ENCODE measurements at regions not wholly inside any gene's neighbourhood (a gene's known extent, or its start where the extent isn't known, plus 50 kb on each side); places are given as distances from the start of the nearest gene placed in this dataset.

GRCh38 chr3:146851665-146852064 is 246.5 kb upstream of the PLSCR5 start:
- no peaks in the 10 kb centered on the region for H3K9me3 ChIP-seq
- H3K27ac ChIP-seq, result no peak overlapping the region
- TF ChIP-seq, protein P1, sequence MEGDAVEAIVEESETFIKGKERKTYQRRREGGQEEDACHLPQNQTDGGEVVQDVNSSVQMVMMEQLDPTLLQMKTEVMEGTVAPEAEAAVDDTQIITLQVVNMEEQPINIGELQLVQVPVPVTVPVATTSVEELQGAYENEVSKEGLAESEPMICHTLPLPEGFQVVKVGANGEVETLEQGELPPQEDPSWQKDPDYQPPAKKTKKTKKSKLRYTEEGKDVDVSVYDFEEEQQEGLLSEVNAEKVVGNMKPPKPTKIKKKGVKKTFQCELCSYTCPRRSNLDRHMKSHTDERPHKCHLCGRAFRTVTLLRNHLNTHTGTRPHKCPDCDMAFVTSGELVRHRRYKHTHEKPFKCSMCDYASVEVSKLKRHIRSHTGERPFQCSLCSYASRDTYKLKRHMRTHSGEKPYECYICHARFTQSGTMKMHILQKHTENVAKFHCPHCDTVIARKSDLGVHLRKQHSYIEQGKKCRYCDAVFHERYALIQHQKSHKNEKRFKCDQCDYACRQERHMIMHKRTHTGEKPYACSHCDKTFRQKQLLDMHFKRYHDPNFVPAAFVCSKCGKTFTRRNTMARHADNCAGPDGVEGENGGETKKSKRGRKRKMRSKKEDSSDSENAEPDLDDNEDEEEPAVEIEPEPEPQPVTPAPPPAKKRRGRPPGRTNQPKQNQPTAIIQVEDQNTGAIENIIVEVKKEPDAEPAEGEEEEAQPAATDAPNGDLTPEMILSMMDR (IDR thresholded peaks at IDR 0.05), result no peak
- TF ChIP-seq EP300 (IDR thresholded peaks at IDR 0.05) (no peak), POLR2AphosphoS5 (IDR thresholded peaks at IDR 0.05) (no peak), POLR2A (IDR thresholded peaks at IDR 0.05) (no peak)
- H3K27me3 ChIP-seq, result no peaks in the 10 kb centered on the region
- no peak overlapping the region for H3K4me3 ChIP-seq
- ATAC-seq (ENCODE audit: low FRiP score in 2 of 2), result no peak
- H3K36me3 ChIP-seq, result no peaks in the 10 kb centered on the region
- WGBS, 2 donors, result 71 to 83% methylated on average over 2 of the region's 2 CpGs
- DNase-seq, result no peak
- H3K4me1 ChIP-seq, result no peaks in the 10 kb centered on the region

GRCh38 chr3:146845361-146845760 is 240.2 kb upstream of the PLSCR5 start:
- H3K27me3 ChIP-seq, result no peaks in the 10 kb centered on the region
- no peak for DNase-seq
- TF ChIP-seq EP300 (IDR thresholded peaks at IDR 0.05) (no peak), POLR2AphosphoS5 (IDR thresholded peaks at IDR 0.05) (no peak), POLR2A (IDR thresholded peaks at IDR 0.05) (no peak)
- TF ChIP-seq, protein P1 (IDR thresholded peaks at IDR 0.05), result no peak
- ATAC-seq (ENCODE audit: low FRiP score in 2 of 2), result no peak
- no peak overlapping the region for H3K27ac ChIP-seq
- H3K36me3 ChIP-seq, result no peaks in the 10 kb centered on the region
- 78 to 86% methylated on average over 3 of the region's 3 CpGs for WGBS, 2 donors
- no peak overlapping the region for H3K4me3 ChIP-seq
- no peaks in the 10 kb centered on the region for H3K9me3 ChIP-seq
- no peaks in the 10 kb centered on the region for H3K4me1 ChIP-seq

DNA sequence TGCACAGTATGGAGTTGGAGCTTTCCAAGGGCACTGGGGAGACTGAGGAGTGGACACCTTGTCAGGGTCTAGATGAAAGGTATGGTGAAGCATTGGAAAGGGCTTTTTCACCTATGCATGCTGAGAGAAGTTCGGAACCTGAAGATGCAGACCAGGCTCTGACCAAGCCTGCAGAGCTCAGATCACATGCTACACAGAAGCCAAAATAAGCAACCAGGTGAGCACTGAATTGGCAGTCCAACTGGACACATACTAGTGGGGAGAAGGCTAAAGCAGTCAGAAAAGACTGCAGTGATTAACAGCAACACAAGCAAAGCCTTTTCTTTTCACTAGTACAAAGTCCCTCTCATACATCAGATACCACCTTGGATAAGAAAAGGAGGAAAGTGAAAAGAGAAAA is 238.3 kb upstream of the PLSCR5 start:
- WGBS, 2 donors, result 78 to 82% methylated on average over 1 of the region's 1 CpG
- H3K36me3 ChIP-seq, result no peaks in the 10 kb centered on the region
- H3K4me3 ChIP-seq, result no peak overlapping the region
- no peaks in the 10 kb centered on the region for H3K9me3 ChIP-seq
- no peaks in the 10 kb centered on the region for H3K27me3 ChIP-seq
- H3K4me1 ChIP-seq, result no peaks in the 10 kb centered on the region
- no peak for TF ChIP-seq EP300 (IDR thresholded peaks at IDR 0.05)
- TF ChIP-seq POLR2A (IDR thresholded peaks at IDR 0.05), result no peak
- TF ChIP-seq, protein P1 (IDR thresholded peaks at IDR 0.05), result no peak
- no peak for TF ChIP-seq POLR2AphosphoS5 (IDR thresholded peaks at IDR 0.05)
- ATAC-seq (ENCODE audit: low FRiP score in 2 of 2) (no peak), DNase-seq (no peak)
- no peak overlapping the region for H3K27ac ChIP-seq

DNA sequence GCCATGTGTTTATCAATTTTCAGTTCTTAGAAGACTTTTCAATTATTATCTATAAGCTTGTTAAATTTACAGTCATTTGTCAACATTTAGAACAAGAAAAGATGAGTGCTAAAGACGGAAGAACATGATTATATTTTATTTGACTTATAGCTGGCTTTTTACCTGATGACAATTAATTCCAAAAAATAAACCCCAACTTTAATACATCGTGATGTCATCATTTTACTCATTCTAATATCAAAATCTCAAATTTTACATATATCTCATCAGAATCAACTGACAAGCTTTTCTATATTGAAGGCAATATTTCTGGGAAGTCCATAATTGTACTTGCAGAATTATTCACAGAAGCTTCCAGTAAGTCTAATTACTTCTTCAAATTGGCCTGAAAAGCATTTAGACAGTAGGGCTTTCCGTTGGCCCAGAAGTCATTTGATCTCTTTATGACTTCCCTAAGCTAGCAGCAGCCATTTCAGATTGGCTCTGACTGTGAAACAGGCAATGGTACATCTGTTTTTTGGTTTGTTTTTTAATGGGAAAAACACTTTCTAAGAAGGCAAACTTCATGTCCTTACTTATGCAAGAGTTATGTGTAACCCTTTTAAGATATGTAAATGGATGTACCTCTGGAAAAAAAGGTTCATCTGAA is 234.7 kb upstream of the PLSCR5 start:
- Histone ChIP-seq H3K4me1 (no peaks in the 10 kb centered on the region), H3K27me3 (no peaks in the 10 kb centered on the region), H3K27ac (no peak overlapping the region), H3K36me3 (no peaks in the 10 kb centered on the region), H3K4me3 (no peak overlapping the region), H3K9me3 (no peaks in the 10 kb centered on the region)
- ATAC-seq (ENCODE audit: low FRiP score in 2 of 2), result no peak
- DNase-seq, result no peak
- TF ChIP-seq, protein P1 (IDR thresholded peaks at IDR 0.05), result no peak
- no peak for TF ChIP-seq EP300 (IDR thresholded peaks at IDR 0.05)
- TF ChIP-seq POLR2A (IDR thresholded peaks at IDR 0.05), result no peak
- TF ChIP-seq POLR2AphosphoS5 (IDR thresholded peaks at IDR 0.05), result no peak
- 67 to 71% methylated on average over 3 of the region's 3 CpGs for WGBS, 2 donors

- ATAC-seq (ENCODE audit: low FRiP score in 2 of 2) (no peak), DNase-seq (no peak)
- H3K27me3 ChIP-seq, result no peaks in the 10 kb centered on the region
- no peaks in the 10 kb centered on the region for H3K4me1 ChIP-seq
- H3K27ac ChIP-seq, result no peak overlapping the region
- H3K9me3 ChIP-seq, result no peaks in the 10 kb centered on the region
- no peak overlapping the region for H3K4me3 ChIP-seq
- WGBS, 2 donors, result 88 to 90% methylated on average over 3 of the region's 3 CpGs
- TF ChIP-seq EP300 (IDR thresholded peaks at IDR 0.05) (no peak), POLR2A (IDR thresholded peaks at IDR 0.05) (no peak), POLR2AphosphoS5 (IDR thresholded peaks at IDR 0.05) (no peak)
- TF ChIP-seq, protein P1 (IDR thresholded peaks at IDR 0.05), result no peak
- no peaks in the 10 kb centered on the region for H3K36me3 ChIP-seq
These were observed 233.1 kb upstream of the PLSCR5 start for GRCh38 chr3:146838221-146838620.
